ENCODE measurements at regions not wholly inside any gene's neighbourhood (a gene's known extent, or its start where the extent isn't known, plus 50 kb on each side); places are given as distances from the start of the nearest gene placed in this dataset.
A peak's percentile ranks its signal among the peaks of the same experiment; 100 is the strongest.

GRCh38 chr5:174311121-174311520, 265.6 kb downstream of the NSG2 start:
- no peak for DNase-seq (ENCODE audit: low read depth)

GRCh38 chr5:174311531-174312269, 266.2 kb downstream of the NSG2 start:
- peak; percentile 15 for DNase-seq (ENCODE audit: low read depth)

- no peak for DNase-seq (ENCODE audit: low read depth)
Observed at GRCh38 chr5:174312270-174312617, 266.7 kb downstream of the NSG2 start.

- DNase-seq (ENCODE audit: low read depth), result no peak
Observed at GRCh38 chr5:174312641-174313040, 267.1 kb downstream of the NSG2 start.

- no peak for DNase-seq (ENCODE audit: low read depth)
Observed at GRCh38 chr5:174313615-174314014, 268.1 kb downstream of the NSG2 start.

- DNase-seq (ENCODE audit: low read depth), result no peak
Observed at GRCh38 chr5:174314261-174314660, 268.8 kb downstream of the NSG2 start.

GRCh38 chr5:174315471-174315870, 270.0 kb downstream of the NSG2 start:
- DNase-seq (ENCODE audit: low read depth), result no peak

- DNase-seq (ENCODE audit: low read depth), result no peak
Observed at GRCh38 chr5:174315871-174316270, 270.4 kb downstream of the NSG2 start.

- no peak for DNase-seq (ENCODE audit: low read depth)
Observed at GRCh38 chr5:174316326-174316725, 270.8 kb downstream of the NSG2 start.

GRCh38 chr5:174317256-174317894, 271.9 kb downstream of the NSG2 start:
- no peak for DNase-seq (ENCODE audit: low read depth)

GRCh38 chr5:174318578-174318977, 273.1 kb downstream of the NSG2 start:
- DNase-seq (ENCODE audit: low read depth), result no peak

GRCh38 chr5:174319551-174319950, 274.0 kb downstream of the NSG2 start:
- DNase-seq (ENCODE audit: low read depth), result no peak

GRCh38 chr5:174320051-174320450, 274.5 kb downstream of the NSG2 start:
- no peak for DNase-seq (ENCODE audit: low read depth)

- DNase-seq (ENCODE audit: low read depth), result no peak
Observed at GRCh38 chr5:174323878-174324281, 278.4 kb downstream of the NSG2 start.

- DNase-seq (ENCODE audit: low read depth), result no peak
Observed at GRCh38 chr5:174324680-174325079, 279.2 kb downstream of the NSG2 start.

- no peak for DNase-seq (ENCODE audit: low read depth)
Observed at GRCh38 chr5:174325431-174325830, 279.9 kb downstream of the NSG2 start.

GRCh38 chr5:174325961-174326360, 280.5 kb downstream of the NSG2 start:
- no peak for DNase-seq (ENCODE audit: low read depth)

- no peak for DNase-seq (ENCODE audit: low read depth)
Observed at GRCh38 chr5:174326372-174326771, 280.9 kb downstream of the NSG2 start.

GRCh38 chr5:174327317-174327864, 281.9 kb downstream of the NSG2 start:
- peak; percentile 17 for DNase-seq (ENCODE audit: low read depth)

- DNase-seq (ENCODE audit: low read depth), result no peak
Observed at GRCh38 chr5:174327896-174328295, 282.4 kb downstream of the NSG2 start.

GRCh38 chr5:174328631-174329299, 283.3 kb downstream of the NSG2 start:
- no peak for DNase-seq (ENCODE audit: low read depth)

- no peak for DNase-seq (ENCODE audit: low read depth)
Observed at GRCh38 chr5:174329738-174330137, 284.2 kb downstream of the NSG2 start.

Measured in activated gamma-delta T cell treated with anti-CD3 and anti-CD28 coated beads, Interleukin-2, amount 50 U/mL, for 16 hours (primary cell).